ENCODE measurements at regions not wholly inside any gene's neighbourhood (a gene's known extent, or its start where the extent isn't known, plus 50 kb on each side); places are given as distances from the start of the nearest gene placed in this dataset.
A peak's percentile ranks its signal among the peaks of the same experiment; 100 is the strongest.

DNA sequence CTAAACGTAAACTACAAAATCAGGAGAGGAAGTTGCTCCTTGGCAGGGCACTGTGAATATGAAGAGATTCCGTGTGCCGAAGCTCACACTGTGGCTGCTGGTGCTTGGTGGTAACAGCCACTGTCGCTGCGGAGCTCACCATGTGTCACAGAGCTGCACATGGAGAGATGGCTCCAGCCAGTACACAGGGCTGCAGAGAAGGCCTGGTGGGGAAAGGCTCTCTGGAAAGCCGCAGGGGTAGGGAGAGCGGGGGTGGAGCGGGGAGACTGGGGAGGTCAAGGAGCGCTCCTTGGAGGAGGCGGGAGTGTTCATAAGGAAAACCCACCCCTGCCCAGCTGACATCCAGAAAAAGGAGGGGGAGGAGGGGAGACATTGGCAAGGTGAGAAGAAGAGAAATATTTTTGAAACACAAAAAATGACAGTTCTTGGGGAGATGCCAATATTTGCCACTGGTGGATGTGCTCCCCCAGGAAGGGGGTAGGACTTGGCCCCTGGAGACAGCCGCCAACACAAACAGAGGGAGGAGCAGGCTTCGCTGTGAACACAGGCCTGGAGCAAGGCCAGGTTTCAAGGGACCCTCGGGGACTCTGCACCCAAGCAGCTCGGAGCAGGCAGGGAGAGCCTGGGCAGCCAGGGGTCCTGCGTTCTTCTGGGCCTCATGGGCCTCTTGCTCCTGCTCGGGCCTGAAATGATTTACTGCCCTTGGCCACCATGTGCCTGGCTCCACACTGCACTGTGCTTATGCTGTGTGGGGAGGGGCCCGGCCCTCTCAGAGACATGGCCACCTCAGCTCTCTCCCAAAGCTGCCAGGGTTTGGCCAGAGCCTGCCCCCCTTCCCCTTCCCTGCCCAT, 102.6 kb upstream of the GLI2 start (continued):
- TF ChIP-seq, protein P1, sequence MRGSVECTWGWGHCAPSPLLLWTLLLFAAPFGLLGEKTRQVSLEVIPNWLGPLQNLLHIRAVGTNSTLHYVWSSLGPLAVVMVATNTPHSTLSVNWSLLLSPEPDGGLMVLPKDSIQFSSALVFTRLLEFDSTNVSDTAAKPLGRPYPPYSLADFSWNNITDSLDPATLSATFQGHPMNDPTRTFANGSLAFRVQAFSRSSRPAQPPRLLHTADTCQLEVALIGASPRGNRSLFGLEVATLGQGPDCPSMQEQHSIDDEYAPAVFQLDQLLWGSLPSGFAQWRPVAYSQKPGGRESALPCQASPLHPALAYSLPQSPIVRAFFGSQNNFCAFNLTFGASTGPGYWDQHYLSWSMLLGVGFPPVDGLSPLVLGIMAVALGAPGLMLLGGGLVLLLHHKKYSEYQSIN (CRISPR knock-in tag; IDR thresholded peaks at IDR 0.05; ENCODE audit: borderline replicate concordance), result no peak
- TF ChIP-seq HOXD1 (CRISPR knock-in tag; IDR thresholded peaks at IDR 0.05) (no peak), ZNF839 (CRISPR knock-in tag; IDR thresholded peaks at IDR 0.05; ENCODE audit: borderline replicate concordance) (0 out of 2 replicates have a peak, but pooled peaks have one; percentile 62), CBFB (CRISPR knock-in tag; IDR thresholded peaks at IDR 0.05) (no peak), CCAR2 (optimal IDR thresholded peaks at IDR 0.05; ENCODE audit: low read depth, low read length) (no peak), SIN3B (IDR thresholded peaks at IDR 0.05; ENCODE audit: low read length) (no peak), CEBPG (CRISPR knock-in tag; IDR thresholded peaks at IDR 0.05) (no peak), BRD4 (CRISPR knock-in tag; IDR thresholded peaks at IDR 0.05) (no peak), SMAD9 (CRISPR knock-in tag; IDR thresholded peaks at IDR 0.05) (no peak), SP5 (CRISPR knock-in tag; IDR thresholded peaks at IDR 0.05; ENCODE audit: borderline replicate concordance, low read depth) (peak; percentile 90), ZFP62 (CRISPR knock-in tag; IDR thresholded peaks at IDR 0.05) (no peak), MXD4 (CRISPR knock-in tag; IDR thresholded peaks at IDR 0.05) (no peak), RFXAP (CRISPR knock-in tag; IDR thresholded peaks at IDR 0.05; ENCODE audit: borderline replicate concordance) (no peak), ZNF124 (CRISPR knock-in tag; IDR thresholded peaks at IDR 0.05) (no peak), PRMT3 (CRISPR knock-in tag; IDR thresholded peaks at IDR 0.05; ENCODE audit: borderline replicate concordance, low read depth) (no peak), ZBTB42 (CRISPR knock-in tag; IDR thresholded peaks at IDR 0.05) (no peak), GABPB1 (CRISPR knock-in tag; IDR thresholded peaks at IDR 0.05) (peak; percentile 28; the same call in 1 of the 2 replicates), POLR2A (IDR thresholded peaks at IDR 0.05; ENCODE audit: insufficient read depth in 1 of 2, low read depth in 2 of 2, low read length in 2 of 2) (no peak), CREM (IDR thresholded peaks at IDR 0.05) (no peak), CREM (CRISPR knock-in tag; IDR thresholded peaks at IDR 0.05) (no peak), FLYWCH1 (CRISPR knock-in tag; IDR thresholded peaks at IDR 0.05) (no peak), RNF2 (conservative IDR thresholded peaks at IDR 0.05; ENCODE audit: low read depth) (no peak), ZNF766 (CRISPR knock-in tag; IDR thresholded peaks at IDR 0.05; ENCODE audit: borderline replicate concordance) (no peak), CBX5 (CRISPR knock-in tag; IDR thresholded peaks at IDR 0.05; ENCODE audit: borderline replicate concordance) (no peak), ERF (CRISPR knock-in tag; IDR thresholded peaks at IDR 0.05) (no peak), SMC3 (IDR thresholded peaks at IDR 0.05; ENCODE audit: low read length) (no peak), SSRP1 (CRISPR knock-in tag; IDR thresholded peaks at IDR 0.05) (no peak), NFKB2 (CRISPR knock-in tag; IDR thresholded peaks at IDR 0.05; ENCODE audit: borderline replicate concordance) (no peak)
- TF ChIP-seq, protein P2, sequence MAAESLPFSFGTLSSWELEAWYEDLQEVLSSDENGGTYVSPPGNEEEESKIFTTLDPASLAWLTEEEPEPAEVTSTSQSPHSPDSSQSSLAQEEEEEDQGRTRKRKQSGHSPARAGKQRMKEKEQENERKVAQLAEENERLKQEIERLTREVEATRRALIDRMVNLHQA (CRISPR knock-in tag; IDR thresholded peaks at IDR 0.05), result no peak
- TF ChIP-seq, protein P3, sequence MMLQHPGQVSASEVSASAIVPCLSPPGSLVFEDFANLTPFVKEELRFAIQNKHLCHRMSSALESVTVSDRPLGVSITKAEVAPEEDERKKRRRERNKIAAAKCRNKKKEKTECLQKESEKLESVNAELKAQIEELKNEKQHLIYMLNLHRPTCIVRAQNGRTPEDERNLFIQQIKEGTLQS (CRISPR knock-in tag; IDR thresholded peaks at IDR 0.05), result no peak
- TF ChIP-seq, protein P4, sequence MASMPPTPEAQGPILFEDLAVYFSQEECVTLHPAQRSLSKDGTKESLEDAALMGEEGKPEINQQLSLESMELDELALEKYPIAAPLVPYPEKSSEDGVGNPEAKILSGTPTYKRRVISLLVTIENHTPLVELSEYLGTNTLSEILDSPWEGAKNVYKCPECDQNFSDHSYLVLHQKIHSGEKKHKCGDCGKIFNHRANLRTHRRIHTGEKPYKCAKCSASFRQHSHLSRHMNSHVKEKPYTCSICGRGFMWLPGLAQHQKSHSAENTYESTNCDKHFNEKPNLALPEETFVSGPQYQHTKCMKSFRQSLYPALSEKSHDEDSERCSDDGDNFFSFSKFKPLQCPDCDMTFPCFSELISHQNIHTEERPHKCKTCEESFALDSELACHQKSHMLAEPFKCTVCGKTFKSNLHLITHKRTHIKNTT (CRISPR knock-in tag; IDR thresholded peaks at IDR 0.05), result no peak
- TF ChIP-seq, protein P5, sequence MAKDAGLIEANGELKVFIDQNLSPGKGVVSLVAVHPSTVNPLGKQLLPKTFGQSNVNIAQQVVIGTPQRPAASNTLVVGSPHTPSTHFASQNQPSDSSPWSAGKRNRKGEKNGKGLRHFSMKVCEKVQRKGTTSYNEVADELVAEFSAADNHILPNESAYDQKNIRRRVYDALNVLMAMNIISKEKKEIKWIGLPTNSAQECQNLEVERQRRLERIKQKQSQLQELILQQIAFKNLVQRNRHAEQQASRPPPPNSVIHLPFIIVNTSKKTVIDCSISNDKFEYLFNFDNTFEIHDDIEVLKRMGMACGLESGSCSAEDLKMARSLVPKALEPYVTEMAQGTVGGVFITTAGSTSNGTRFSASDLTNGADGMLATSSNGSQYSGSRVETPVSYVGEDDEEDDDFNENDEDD (CRISPR knock-in tag; IDR thresholded peaks at IDR 0.05; ENCODE audit: borderline replicate concordance), result no peak
